CD4-positive, alpha-beta T cell (primary cell): ENCODE measurements at regions not wholly inside any gene's neighbourhood (a gene's known extent, or its start where the extent isn't known, plus 50 kb on each side); places are given as distances from the start of the nearest gene placed in this dataset.

Experiments
- ATAC-seq: fragments of 200-7000 bp; cut with Tn5 transposase; one replicate; pipeline ENCODE4 v1.10.0; 2022; ENCODE audit warnings: mild to moderate bottlenecking; ENCODE audit not compliant: poor library complexity
- CTCF ChIA-PET: fragments of 350-600 bp; sonication (Branson Sonifier 250); formaldehyde crosslinking; loops from one replicate; lab custom pipeline; 2021; ENCODE audit warnings: antibody characterized with exemption, inconsistent platforms; lab: Charles Lee
- POLR2A ChIA-PET: fragments of 350-600 bp; sonication (Branson Sonifier 250); formaldehyde crosslinking; loops from one replicate; lab custom pipeline; 2021; ENCODE audit warnings: antibody characterized with exemption, inconsistent platforms; lab: Charles Lee
- DNase-seq, 14 experiments: peaks; one replicate each; pipeline ENCODE4 v3.0.0-alpha.2; 2013 to 2020; ENCODE audit warnings: mixed read lengths in 2 of 14
- H3K27ac ChIP-seq, 2 donors: one replicate each; pipeline versions ENCODE4 v1.5.1 to v1.7.0; 2013; ENCODE audit warnings: low read length in 2 of 2, low read depth in 1 of 2, mild to moderate bottlenecking in 1 of 2
- H3K27me3 ChIP-seq, 2 experiments: 1 replicate in 1 of 2; 2 replicates in 1 of 2; pipeline versions ENCODE4 v1.6.1 to v1.7.0; 2013; ENCODE audit warnings: low read length in 2 of 2, control low read depth in 1 of 2, mild to moderate bottlenecking in 1 of 2, moderate library complexity in 1 of 2; ENCODE audit not compliant: insufficient read depth in 2 of 2, control insufficient read depth in 1 of 2
- H3K36me3 ChIP-seq: one replicate; pipeline ENCODE4 v1.6.1; 2013; ENCODE audit warnings: low read length, control low read depth; ENCODE audit not compliant: insufficient read depth
- H3K4me1 ChIP-seq: one replicate; pipeline ENCODE4 v1.6.1; 2013; ENCODE audit warnings: low read length, control low read depth; ENCODE audit not compliant: insufficient read depth
- H3K4me3 ChIP-seq: one replicate; pipeline ENCODE4 v1.5.1; 2013; ENCODE audit warnings: mild to moderate bottlenecking, low read length, moderate library complexity
- H3K9me3 ChIP-seq, 2 experiments: 1 replicate in 1 of 2; 2 replicates in 1 of 2; pipeline versions ENCODE4 v1.6.1 to v1.7.0; 2013; ENCODE audit warnings: low read length in 2 of 2, mild to moderate bottlenecking in 2 of 2, control low read depth in 1 of 2, moderate library complexity in 1 of 2; ENCODE audit not compliant: control insufficient read depth in 1 of 2, insufficient read depth in 1 of 2
- H3K27ac Mint-ChIP-seq: one replicate; pipeline ENCODE4 v1.8.0; 2020; ENCODE audit warnings: mixed read lengths
- H3K27me3 Mint-ChIP-seq: one replicate; pipeline ENCODE4 v1.8.0; 2021; ENCODE audit warnings: mixed read lengths
- H3K36me3 Mint-ChIP-seq: one replicate; pipeline ENCODE4 v1.8.0; 2021; ENCODE audit warnings: low read depth, mixed read lengths
- H3K4me1 Mint-ChIP-seq: one replicate; pipeline ENCODE4 v1.8.0; 2021; ENCODE audit warnings: low read depth, mixed read lengths
- H3K4me3 Mint-ChIP-seq: one replicate; pipeline ENCODE4 v1.8.0; 2020; ENCODE audit warnings: mild to moderate bottlenecking, mixed read lengths
- H3K9me3 Mint-ChIP-seq: one replicate; pipeline ENCODE4 v1.8.0; 2020; ENCODE audit warnings: mixed read lengths
- intact Hi-C, 2 experiments: fragments of 100-400 bp; cut with DNase I in 1 of 2; cut with micrococcal nuclease in 1 of 2; formaldehyde crosslinking; loops; one replicate each; pipeline versions ENCODE4 v1.15.1 to v1.9.0; 2023 to 2025; cut with DNase I, micrococcal nuclease
- TF ChIP-seq, protein P1 (sequence below): fragments of 200-600 bp; IDR thresholded peaks from one replicate; pipeline ENCODE4 v1.8.0; 2022; ENCODE audit warnings: antibody characterized with exemption, mild to moderate bottlenecking

DNA sequence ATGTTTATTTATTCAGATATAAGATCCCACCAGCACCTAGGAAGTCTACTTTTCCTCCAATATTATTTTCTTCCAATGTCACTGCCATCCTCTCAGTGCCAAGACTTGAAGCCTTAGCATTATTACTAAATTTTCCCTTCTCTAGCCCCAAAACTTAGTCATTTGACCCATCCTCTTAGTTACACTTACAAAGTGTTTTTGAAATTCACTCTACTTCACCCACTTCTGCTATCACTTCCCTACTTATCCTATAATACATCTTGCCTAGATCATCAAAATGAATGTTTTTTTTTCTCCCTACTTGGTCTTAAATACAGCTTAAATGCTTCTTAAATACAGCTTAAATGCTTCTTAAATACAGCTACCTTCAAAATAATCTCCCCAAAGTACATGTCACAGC, 376.6 kb downstream of the RSL24D1 start:
- H3K27ac ChIP-seq, result no peak overlapping the region
- DNase-seq (no peak), ATAC-seq (no peak)
- Mint-ChIP-seq H3K27ac (no peak overlapping the region), H3K4me1 (no peaks in the 10 kb centered on the region), H3K9me3 (peaks cover 8% of the 10 kb centered on the region), H3K4me3 (no peak overlapping the region), H3K27me3 (no peaks in the 10 kb centered on the region), H3K36me3 (no peaks in the 10 kb centered on the region)
- peaks cover 0 to 4% of the 10 kb centered on the region in 2 experiments for H3K9me3 ChIP-seq
- ChIA-PET POLR2A (no interaction called here), CTCF (no interaction called here)
- no peaks in the 10 kb centered on the region for H3K27me3 ChIP-seq
- H3K36me3 ChIP-seq, result no peaks in the 10 kb centered on the region
- intact Hi-C loops, result no loop called here
- TF ChIP-seq, protein P1, sequence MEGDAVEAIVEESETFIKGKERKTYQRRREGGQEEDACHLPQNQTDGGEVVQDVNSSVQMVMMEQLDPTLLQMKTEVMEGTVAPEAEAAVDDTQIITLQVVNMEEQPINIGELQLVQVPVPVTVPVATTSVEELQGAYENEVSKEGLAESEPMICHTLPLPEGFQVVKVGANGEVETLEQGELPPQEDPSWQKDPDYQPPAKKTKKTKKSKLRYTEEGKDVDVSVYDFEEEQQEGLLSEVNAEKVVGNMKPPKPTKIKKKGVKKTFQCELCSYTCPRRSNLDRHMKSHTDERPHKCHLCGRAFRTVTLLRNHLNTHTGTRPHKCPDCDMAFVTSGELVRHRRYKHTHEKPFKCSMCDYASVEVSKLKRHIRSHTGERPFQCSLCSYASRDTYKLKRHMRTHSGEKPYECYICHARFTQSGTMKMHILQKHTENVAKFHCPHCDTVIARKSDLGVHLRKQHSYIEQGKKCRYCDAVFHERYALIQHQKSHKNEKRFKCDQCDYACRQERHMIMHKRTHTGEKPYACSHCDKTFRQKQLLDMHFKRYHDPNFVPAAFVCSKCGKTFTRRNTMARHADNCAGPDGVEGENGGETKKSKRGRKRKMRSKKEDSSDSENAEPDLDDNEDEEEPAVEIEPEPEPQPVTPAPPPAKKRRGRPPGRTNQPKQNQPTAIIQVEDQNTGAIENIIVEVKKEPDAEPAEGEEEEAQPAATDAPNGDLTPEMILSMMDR, result no peak
- no peaks in the 10 kb centered on the region for H3K4me1 ChIP-seq
- H3K4me3 ChIP-seq, result no peak overlapping the region

DNA sequence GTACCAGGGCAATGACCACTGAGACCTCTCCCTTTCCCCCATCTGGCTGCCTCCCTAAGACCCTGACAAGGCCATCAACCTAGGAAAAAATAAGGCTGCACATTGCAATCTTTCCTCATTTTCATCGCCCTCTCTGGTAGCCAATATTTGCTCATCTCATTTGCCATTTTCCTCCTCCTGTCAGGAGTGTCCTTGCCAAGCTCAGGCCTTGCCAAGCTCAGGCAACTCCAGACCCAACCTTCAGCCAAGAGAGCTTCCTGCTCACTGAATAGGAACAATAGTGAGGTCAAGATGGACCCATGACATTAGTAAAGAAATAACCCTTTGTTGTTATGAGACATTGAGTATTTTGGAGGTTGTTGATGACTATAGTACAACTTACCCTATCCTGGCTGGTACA, 380.3 kb downstream of the RSL24D1 start:
- no peaks in the 10 kb centered on the region for H3K27me3 ChIP-seq
- H3K9me3 ChIP-seq, result peaks cover 0 to 3% of the 10 kb centered on the region in 2 experiments
- no peaks in the 10 kb centered on the region for H3K4me1 Mint-ChIP-seq
- no peak overlapping the region for H3K27ac ChIP-seq
- DNase-seq (no peak), ATAC-seq (no peak)
- H3K36me3 Mint-ChIP-seq, result no peaks in the 10 kb centered on the region
- peaks cover 14% of the 10 kb centered on the region for H3K9me3 Mint-ChIP-seq
- no peaks in the 10 kb centered on the region for H3K27me3 Mint-ChIP-seq
- intact Hi-C loops, result no loop called here
- TF ChIP-seq, protein P1, result no peak
- no peak overlapping the region for H3K4me3 Mint-ChIP-seq
- H3K4me3 ChIP-seq, result no peak overlapping the region
- CTCF ChIA-PET, result no interaction called here
- POLR2A ChIA-PET, result no interaction called here
- H3K36me3 ChIP-seq, result no peaks in the 10 kb centered on the region
- H3K27ac Mint-ChIP-seq, result no peak overlapping the region
- no peaks in the 10 kb centered on the region for H3K4me1 ChIP-seq

DNA sequence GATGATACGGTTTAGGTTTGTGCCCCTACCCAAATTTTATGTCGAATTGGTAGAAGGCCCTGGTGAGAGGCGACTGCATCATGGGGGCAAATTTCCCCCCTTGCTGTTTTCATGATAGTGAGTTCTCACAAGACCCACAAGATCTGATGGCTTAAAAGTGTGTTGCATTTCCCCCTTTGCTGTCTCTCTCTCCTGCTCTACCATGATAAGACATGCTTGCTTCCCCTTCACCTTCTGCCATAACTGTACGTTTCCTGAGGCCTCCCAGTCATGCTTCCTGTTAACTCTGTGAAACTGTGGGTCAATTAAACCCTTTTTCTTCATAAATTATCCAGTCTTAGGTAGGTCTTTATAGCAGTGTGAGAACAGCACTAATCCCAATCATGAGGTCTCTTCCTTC, 381.2 kb downstream of the RSL24D1 start:
- TF ChIP-seq, protein P1, result no peak
- POLR2A ChIA-PET, result no interaction called here
- Histone ChIP-seq H3K4me1 (no peaks in the 10 kb centered on the region), H3K36me3 (no peaks in the 10 kb centered on the region), H3K27me3 (no peaks in the 10 kb centered on the region), H3K9me3 (peaks cover 0 to 3% of the 10 kb centered on the region in 2 experiments), H3K4me3 (no peak overlapping the region), H3K27ac (no peak overlapping the region)
- intact Hi-C loops, result no loop called here
- H3K36me3 Mint-ChIP-seq, result no peaks in the 10 kb centered on the region
- no peak for ATAC-seq
- H3K27me3 Mint-ChIP-seq, result no peaks in the 10 kb centered on the region
- no peak overlapping the region for H3K4me3 Mint-ChIP-seq
- CTCF ChIA-PET, result no interaction called here
- no peak for DNase-seq
- peaks cover 15% of the 10 kb centered on the region for H3K9me3 Mint-ChIP-seq
- no peaks in the 10 kb centered on the region for H3K4me1 Mint-ChIP-seq
- no peak overlapping the region for H3K27ac Mint-ChIP-seq
